Dedifferentiated amniotic fluid mesenchymal stem cell (primary cell): ENCODE measurements at regions not wholly inside any gene's neighbourhood (a gene's known extent, or its start where the extent isn't known, plus 50 kb on each side); places are given as distances from the start of the nearest gene placed in this dataset.

Experiments used
- DNase-seq: peaks from one replicate; pipeline ENCODE4 v3.0.0-alpha.2; 2016; ENCODE audit errors: extremely low spot score

GRCh38 chr5:153118018-153118417, 372.5 kb upstream of the GRIA1 start:
- no peak for DNase-seq

- DNase-seq = no peak
Measured at GRCh38 chr5:153122403-153122802, 368.1 kb upstream of the GRIA1 start.

- no peak for DNase-seq
Measured at GRCh38 chr5:153130296-153130695, 360.2 kb upstream of the GRIA1 start.

- DNase-seq = no peak
Measured at GRCh38 chr5:153135411-153135810, 355.1 kb upstream of the GRIA1 start.

GRCh38 chr5:153136910-153137614, 353.4 kb upstream of the GRIA1 start:
- no peak for DNase-seq

GRCh38 chr5:153147891-153148623, 342.4 kb upstream of the GRIA1 start:
- no peak for DNase-seq

GRCh38 chr5:153148624-153148976, 341.9 kb upstream of the GRIA1 start:
- DNase-seq = no peak

GRCh38 chr5:153151558-153151957, 338.9 kb upstream of the GRIA1 start:
- DNase-seq = no peak

GRCh38 chr5:153153086-153153485, 337.4 kb upstream of the GRIA1 start:
- DNase-seq = no peak

- DNase-seq = no peak
Measured at GRCh38 chr5:153157156-153157555, 333.3 kb upstream of the GRIA1 start.

- DNase-seq = no peak
Measured at GRCh38 chr5:153158608-153159007, 331.9 kb upstream of the GRIA1 start.

GRCh38 chr5:153159616-153160015, 330.9 kb upstream of the GRIA1 start:
- no peak for DNase-seq

- no peak for DNase-seq
Measured at GRCh38 chr5:153168241-153168640, 322.2 kb upstream of the GRIA1 start.

- no peak for DNase-seq
Measured at GRCh38 chr5:153187503-153187902, 303.0 kb upstream of the GRIA1 start.

- no peak for DNase-seq
Measured at GRCh38 chr5:153206361-153206760, 284.1 kb upstream of the GRIA1 start.

- DNase-seq = no peak
Measured at GRCh38 chr5:153209016-153209415, 281.5 kb upstream of the GRIA1 start.

- no peak for DNase-seq
Measured at GRCh38 chr5:153209687-153210086, 280.8 kb upstream of the GRIA1 start.

GRCh38 chr5:153211076-153211475, 279.4 kb upstream of the GRIA1 start:
- DNase-seq = no peak

GRCh38 chr5:153212471-153212870, 278.0 kb upstream of the GRIA1 start:
- no peak for DNase-seq

GRCh38 chr5:153222936-153223335, 267.5 kb upstream of the GRIA1 start:
- DNase-seq = no peak

- DNase-seq = no peak
Measured at GRCh38 chr5:153223376-153223775, 267.1 kb upstream of the GRIA1 start.

- DNase-seq = no peak
Measured at GRCh38 chr5:153224651-153225050, 265.8 kb upstream of the GRIA1 start.

- DNase-seq = no peak
Measured at GRCh38 chr5:153233933-153234332, 256.5 kb upstream of the GRIA1 start.

- no peak for DNase-seq
Measured at GRCh38 chr5:153236319-153236718, 254.2 kb upstream of the GRIA1 start.
